ENCODE measurements at regions not wholly inside any gene's neighbourhood (a gene's known extent, or its start where the extent isn't known, plus 50 kb on each side); places are given as distances from the start of the nearest gene placed in this dataset.

DNA sequence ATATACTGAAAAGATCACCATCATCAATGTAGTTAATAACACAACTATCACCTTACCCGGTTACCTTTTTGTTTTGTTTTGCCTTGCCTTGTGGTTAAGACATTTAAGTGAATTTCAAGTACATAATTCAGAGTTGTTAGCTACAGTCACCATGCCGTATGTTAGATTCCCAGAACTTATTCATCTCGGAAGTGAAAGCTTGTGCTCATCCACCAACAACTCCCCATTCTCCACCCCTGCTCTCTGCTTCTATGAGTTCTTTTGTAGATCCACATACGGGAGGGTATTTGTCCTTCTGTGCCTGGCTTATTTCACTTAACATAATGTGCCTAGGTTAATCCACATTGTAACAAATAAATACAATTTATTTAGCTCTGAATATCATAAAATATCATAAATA is 182.8 kb upstream of the ADARB2 start:
- DNase-seq, result no peak

DNA sequence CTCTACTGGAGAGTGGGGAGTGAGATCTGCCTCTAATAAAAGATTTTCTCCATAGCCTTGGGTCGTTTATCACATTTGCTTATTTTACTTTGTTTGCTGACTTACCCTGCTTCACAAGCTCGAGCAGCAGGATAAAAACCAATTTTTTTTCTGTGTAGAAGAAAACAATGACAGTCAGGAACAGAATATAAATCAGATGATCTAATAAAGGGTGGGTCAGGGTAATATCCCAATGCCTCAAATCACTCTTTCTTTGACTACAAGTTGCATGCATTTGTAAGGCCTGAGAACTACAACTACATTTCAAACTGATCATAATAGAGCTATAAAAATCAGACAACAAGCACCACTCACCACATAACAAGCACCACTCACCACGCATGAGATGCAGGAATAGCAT is 174.4 kb upstream of the ADARB2 start:
- no peak for DNase-seq

DNA sequence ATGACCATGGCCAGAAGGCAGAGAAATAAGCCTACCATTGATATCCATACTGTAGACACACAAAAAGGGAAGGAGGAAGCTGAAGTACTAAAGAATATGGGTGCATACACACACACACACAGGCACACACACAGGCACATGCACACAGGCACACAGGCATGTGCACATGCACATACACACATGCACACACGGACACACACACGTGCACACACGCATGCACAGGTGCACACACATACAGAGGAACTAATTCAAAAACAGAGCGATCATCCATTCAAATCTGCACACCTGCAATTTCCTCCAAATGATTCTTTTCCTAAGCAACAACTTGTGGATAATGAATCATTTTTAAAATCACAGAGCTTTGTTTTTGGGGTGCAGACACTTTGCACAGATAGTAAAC is 166.7 kb upstream of the ADARB2 start:
- DNase-seq, result no peak

DNA sequence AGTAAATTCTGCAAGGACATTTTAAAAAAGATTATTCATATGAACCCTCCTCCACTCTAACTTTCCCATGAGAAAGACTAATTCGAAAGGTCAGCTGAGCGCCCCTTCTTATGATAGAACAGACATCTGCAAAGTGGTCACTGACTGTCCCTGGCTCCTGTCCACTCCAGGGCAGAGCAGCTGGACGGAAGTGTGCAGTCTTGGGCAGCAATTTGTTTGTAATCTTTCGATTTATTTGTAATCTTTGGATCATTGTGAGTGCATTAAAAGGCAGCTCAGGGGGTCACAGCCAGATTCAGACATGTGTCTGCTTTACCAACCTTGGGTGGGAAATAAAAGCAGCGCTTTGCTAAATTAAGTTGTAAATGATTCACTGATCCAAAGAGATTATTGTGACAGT is 158.8 kb upstream of the ADARB2 start:
- DNase-seq, result no peak

DNA sequence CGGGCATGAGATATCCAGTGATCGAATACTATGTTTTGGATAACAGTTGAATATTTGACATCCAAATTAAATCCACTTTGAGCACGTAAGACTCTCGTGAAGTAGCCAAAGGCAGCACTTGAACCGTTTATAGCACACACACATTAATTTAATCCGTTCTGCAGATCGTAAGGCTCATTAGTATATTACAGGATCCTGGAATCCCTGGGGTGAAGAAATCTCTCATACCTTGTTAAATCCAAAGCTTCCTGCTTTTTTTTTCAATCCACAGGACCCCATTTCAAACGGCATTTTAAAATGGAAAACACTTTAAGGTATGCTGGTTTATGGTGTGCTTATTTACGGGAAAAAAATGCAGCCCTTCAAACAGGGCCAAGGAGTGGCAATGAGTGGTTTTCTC is 158.4 kb upstream of the ADARB2 start:
- DNase-seq, result no peak

DNA sequence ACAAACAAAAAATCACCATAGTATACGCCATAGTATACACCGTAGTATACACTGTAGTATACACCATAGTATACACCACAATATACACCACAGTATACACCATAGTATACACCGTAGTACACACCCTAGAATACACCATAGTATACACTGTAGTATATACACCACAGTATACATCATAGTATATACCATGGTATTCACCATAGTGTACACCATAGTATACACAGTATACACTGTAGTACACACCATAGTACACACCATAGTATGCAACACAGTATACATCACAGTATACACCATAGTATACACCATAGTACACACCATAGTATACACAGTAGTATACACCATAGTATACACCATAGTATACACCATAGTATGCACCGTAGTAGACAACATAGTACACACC is 157.6 kb upstream of the ADARB2 start:
- no peak for DNase-seq

DNA sequence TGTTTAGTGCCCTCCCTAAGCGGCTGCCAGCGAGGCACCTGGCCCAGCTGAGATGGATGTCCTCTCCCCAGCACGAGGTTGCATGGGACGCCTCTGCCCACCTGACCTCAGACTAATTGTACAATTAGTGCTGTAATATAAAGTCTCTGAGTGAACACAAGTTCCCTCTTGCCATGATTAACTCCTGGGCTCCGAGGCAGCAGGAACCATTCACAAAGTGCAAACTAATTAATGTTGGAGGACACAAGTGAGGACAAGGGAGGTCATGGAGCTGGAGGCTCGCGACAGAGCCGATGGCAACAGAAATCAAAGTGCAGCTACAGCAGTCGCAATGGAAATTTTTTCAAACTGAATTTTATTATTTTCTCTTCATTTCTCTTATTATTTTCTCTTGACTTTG is 156.6 kb upstream of the ADARB2 start:
- DNase-seq, result no peak

DNA sequence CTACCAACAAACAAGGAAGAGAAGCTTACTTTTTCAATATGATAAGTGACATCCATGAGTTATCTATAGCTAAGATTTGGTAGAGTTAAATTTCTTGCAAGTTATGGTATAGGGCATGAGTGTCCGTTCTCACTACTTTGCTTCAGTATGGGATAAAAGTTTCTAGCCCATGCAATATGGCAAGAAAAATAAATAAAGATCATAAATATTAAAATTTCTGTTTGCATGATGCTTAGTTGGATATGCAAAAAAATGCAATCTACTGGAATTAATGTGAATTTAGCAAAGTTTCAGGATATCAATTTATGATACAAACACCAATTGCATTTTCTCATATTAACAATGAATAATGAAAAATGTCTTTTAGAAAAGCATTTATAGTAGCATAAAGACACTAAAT is 148.7 kb upstream of the ADARB2 start:
- no peak for DNase-seq

DNA sequence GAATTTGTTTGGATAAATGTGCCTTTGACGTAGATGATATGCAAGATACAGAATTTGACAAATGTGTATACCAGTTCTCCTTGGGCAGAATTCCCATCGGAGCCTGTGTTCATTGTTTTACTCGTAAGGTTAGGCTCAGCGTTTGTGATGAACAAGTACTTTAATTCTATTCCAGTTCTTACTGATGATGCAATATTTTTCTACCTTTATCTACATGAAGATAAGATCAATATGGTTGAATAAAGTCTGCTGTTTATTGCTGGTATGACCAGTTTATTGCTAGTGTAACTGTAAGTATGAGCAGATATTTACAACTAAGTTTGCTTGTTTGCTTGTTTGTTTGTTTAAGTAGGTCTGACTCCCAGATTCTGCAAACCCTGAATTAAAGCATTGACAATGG is 145.4 kb upstream of the ADARB2 start:
- DNase-seq, result no peak

DNA sequence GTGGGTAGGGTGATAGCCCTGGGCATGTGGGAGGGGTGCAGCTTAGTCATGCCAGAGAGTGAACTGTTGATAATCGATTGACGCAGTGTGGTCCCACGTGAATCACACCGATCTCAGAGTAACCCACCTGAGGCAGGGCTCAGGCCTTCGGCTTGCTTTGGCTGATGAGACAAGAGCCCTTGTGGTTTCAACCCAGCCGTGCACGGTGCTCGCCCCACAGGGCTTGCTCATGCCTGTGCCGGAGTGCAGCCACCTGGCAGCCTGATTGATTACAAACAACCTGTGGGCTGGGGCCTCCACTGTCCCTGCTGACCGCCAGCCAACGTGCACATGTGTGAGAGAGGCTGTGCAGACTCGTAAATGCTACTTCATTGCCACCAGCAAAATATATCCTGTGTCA is 144.9 kb upstream of the ADARB2 start:
- DNase-seq, result no peak

DNA sequence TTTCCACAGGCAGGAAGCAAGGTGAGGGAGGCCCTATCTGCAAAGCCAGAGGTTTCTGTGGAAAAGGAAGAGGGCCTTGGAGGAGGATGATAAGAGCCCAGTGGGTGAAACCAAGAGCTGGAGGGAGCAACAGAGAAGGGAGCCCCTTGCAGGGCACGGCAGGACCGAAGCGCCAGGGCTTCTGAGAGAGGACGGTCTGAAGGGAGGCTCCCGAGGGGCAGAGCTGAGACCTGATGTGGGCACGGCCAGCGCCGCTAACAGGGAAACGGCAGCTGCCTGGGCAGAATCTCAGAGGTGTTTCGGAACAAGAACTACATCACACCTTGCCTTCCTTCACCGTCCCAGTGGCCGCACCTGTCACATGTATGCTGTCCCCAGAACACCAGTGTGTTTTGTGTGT is 144.3 kb upstream of the ADARB2 start:
- no peak for DNase-seq

DNA sequence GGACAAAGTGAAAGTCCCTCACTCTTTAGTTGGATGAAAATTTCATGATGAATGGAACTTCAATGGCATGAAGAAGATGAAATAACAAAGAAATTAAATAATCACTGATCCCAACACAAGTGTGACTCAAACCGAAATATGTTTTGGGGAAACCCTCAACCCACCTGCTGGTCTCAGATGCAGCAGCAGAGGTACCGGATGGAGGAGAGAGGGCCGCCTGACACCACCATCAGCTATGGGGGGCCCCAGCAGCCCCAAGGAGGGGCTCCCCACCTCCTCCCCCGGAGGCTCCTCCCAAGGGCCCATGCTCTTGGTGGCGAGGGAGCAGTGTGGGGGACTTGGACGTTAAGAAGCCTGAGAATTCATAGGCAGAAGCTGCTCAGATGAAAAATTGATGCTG is 137.2 kb upstream of the ADARB2 start:
- no peak for DNase-seq

DNA sequence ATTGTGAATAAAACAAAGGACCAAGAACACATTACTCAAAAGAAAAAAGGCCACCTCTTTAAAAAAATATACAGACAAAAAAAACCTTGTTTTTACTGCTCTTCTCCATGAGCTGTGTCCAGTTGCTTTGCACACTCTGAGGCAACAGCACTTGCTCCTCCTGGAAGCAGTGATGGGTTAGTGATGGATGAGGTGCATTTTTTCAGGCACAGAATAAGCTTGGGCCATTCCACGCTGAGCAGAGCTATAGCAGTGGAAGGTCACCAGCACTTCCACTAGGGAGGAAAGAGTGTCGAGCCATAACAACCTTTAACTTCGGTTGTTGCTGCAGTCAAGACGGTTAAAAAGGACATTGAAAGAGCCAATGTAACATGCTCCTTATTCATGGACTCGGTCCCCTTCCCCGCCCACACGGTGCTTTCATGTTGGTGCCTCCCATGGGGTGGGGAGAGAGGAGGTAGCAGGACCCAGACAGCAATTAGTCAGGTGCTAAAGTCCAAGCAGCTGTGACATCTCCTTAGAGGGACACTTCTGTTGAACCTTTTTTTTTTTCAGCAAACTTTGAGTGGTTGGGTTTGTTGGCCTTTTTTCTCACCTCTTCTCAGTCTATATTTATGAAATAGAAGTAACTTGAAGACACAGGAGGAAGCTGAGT is 136.5 kb upstream of the ADARB2 start:
- no peak for DNase-seq

DNA sequence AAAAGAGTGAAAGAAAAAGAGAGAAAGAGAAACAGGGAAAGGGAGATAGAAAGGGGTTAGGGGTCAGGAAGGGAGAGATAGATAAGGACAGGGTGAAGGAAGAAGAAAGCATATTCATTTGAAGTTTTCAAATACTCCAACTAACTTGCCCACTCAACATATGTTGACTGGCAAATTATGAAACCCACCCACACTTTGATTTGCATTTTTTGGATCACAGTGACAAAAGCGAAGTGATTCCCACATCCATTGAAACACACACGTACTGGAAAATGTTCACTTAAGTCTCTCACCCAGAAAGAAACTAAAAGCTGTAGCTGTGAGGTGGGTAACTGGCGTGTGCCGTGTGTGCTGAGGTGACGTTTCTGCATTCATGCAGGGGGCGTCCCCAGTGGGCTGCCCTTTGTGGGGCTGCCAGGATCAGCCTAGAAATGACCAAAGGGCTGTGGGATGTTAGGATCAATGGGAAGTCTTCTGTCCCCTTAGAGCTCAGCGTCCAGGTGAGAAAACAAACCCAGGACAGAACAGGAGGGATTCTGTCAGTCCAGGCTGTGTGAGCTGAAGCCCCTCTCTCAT is 134.9 kb upstream of the ADARB2 start:
- no peak for DNase-seq

DNA sequence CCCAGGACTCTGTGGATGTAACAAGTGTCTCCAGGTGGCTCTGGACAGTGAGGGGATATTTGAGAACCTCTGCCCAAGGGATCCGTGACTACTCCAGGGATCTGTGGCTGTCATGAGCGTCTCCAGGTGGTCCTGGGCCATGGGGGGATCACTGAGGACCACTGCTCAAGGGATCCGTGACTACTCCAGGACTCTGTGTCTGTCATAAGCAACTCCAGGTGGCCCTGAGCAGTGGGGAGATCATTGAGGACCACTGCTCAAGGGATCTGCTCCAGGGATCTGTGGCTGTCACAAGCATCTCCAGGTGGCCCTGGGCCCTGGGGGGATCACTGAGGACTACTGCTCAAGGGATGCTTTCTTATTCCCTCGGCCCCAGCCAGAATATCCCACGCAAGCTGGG is 133.2 kb upstream of the ADARB2 start:
- no peak for DNase-seq

DNA sequence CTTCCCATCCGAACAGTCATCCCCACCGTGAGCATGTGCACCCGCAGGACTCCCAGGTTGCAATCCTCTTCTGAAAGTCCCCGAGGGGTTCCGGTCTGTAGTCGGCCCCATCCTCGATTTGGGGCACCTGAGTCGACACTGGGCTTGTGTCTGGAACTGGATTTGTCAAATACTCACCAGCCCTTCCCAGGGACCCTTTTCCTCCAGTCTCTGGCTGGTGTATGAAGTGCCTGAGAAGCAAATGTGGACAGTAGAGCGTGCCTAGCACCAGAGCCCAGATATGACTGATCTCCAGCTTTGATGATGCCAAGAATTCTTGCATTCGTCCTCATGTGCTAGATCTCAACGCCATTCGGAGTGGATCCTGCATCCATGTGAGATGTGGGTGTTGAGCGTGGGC is 132.5 kb upstream of the ADARB2 start:
- DNase-seq, result no peak

DNA sequence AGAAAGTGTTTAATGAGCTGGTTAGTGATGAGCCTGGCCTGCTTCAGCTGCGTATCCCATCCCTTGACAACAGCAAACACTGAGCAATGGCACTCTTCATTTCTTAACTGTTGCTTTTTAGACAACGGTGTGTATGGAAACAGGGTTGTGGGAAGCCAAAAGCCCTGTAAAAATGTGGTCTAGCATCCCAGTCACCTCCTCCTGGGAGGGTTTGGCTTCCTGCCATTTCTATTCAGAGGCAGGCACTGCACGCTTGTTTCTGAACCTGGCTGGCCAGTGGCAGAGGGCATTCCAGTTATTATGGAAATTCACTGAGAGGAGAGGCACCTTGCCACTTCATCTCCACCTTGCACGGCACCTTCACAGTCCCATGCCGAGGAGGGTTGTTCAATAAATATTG is 123.0 kb upstream of the ADARB2 start:
- no peak for DNase-seq

DNA sequence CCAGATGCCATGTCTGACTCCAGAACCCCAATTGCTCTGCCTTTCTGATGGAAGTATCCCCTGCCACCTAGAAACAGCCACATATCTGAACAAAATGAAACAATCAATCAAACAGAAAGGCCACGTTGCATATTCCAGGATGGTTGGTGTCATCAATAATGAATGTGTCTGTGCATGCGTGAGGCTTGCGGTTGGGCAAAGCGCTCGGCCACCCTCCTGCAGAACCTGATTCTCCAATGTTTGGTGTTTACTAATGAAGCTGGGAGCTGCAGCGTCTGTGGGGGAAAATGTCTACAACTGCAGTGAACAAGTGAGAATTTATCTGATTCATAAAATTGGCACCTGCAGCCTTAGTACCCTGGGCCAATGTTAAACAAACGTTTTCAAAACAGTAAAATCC is 121.2 kb upstream of the ADARB2 start:
- no peak for DNase-seq

DNA sequence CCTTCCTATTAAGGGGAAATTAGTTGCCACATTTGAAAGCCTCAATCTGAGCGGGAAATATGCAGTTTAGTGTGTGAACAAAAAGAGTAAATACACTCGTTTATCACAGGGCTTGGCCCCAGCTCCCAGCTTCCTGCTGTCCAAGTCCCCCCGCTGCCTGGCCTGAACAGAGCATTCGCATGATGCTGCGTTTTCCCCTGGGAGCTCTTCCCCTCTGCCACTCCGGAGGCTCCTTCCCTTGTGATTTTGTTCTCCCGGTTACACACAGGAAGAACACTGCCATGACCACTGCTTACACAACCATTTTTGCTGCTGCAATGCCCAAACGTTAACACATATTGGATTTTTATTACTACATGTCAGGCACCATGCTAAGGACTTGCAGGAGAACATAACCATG is 120.7 kb upstream of the ADARB2 start:
- no peak for DNase-seq

DNA sequence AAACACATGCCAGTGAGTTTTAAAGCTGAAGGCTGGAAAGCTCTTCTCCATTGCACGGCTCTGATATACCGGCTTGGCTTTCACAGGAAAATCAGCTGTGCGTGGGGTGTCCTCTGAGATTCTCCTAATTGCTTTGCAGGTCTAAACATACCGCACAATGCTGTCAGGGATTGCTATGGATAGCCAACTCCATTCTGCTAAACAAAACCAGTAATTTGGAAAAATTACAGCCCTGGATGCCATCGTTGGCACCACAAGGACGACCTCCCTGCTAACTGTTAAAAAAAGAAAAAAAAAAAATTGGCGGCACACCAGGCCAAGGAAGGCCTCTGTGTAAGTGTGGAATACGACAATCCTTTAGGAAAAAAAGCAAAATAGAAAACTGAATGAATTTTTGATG is 118.6 kb upstream of the ADARB2 start:
- no peak for DNase-seq

DNA sequence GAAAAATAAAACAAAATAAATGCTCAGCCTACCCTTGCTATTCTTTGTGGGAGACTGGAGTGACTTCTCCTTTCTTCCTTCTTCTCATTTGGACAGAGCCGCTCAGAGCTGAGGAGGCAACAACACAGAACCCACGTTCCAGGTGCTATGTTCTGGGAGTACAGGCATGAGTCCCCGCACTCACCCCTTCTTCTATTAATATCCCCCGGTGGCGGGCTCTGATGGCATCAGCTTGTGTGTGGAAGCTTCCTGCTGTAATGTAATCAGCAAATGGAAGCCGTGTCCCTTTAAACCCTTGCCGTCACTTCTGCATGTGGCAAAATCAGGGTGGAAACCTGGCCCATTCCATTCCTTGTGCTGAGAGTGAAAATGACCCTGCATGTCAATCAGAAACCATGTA is 116.9 kb upstream of the ADARB2 start:
- DNase-seq, result no peak

DNA sequence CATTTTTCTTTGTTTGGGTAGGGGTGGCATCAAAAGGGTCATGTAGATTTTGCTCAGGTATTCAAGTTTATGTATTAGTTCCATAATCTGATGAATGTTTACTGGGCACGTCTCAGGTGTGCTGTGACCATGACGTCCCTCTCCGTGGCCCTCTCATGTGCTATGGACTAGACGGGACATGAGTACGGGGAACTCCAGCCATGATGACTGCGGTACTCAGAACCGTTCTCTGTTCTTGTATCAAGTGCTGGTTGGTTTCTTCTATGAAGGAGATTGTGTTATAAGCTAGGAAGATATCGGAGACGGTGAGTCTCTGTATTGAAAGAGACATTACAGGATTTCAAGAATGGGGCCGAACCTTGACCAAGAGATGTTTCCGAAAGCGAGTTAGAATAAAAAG is 116.5 kb upstream of the ADARB2 start:
- no peak for DNase-seq

DNA sequence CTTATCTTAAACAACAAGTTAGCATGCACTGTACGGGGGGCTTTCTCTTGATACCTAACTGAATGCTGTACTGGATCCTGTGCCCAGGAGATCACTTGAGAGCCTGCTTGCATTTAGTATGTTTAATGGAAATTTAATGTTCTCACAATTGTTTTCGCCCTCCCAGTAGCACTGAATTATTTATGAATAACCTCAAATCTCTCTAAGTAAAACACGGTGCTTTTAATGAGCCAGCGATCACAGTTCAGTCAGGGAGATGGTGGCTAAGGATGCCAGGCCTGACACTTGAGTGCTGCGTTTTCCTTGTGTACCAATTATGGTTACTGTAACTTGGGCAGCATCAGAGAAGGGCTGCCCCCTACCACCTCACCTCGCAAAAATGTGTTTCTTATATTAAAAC is 115.5 kb upstream of the ADARB2 start:
- no peak for DNase-seq

DNA sequence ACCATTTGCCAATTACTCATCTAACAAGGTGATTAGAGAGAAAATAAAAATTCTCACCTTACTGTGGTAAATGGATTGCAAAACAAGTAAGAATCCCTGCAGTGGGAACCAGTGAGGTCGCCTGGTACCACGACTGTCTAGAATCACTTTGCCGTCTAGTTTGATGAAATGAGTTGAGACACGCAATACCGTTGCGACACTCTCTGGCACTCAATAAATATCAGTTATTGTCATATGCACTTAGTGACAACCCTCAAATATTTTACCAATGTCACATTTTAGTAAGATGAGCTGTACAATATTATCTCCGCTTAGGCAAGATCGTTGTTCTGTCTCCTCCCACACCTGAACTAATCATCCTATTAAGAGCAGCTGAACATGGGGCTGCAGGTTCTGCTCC is 114.4 kb upstream of the ADARB2 start:
- DNase-seq, result no peak

DNA sequence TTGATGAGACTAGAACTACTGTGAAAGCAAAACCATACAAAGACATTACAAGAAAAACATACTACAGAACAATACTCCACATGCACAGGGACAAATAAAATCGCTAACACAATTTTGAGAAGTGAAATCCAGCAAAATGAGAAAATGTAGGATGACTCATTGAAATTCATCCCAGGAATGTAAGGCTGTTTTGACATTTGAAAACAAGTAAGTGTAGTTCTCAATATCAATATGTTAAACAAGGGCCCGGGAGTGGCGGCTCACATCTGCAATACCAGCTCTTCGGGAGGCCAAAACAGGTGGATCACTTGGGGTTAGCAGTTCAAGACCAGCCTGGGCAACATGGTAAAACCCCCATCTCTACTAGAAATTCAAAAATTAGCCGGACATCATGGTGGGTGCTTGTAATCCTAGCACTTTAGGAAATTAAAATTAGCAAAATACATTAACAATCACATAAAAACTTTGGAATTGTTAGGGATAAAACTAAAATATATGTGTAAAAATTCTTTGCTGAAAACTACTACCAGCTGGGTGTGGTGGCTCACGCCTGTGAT is 113.7 kb upstream of the ADARB2 start:
- no peak for DNase-seq
